BLaER1 (cell line): ENCODE measurements at regions not wholly inside any gene's neighbourhood (a gene's known extent, or its start where the extent isn't known, plus 50 kb on each side); places are given as distances from the start of the nearest gene placed in this dataset.
"Not testable (repeated sequence)": the region's sequence is repeated elsewhere in the genome, so short reads cannot be mapped to it uniquely, and the experiment has no call there.

Experiments
- H3K27ac ChIP-seq: shearing (Covaris generic); formaldehyde crosslinking; 2 replicates; pipeline ENCODE4 v1.8.1; 2022
- H3K27me3 ChIP-seq: shearing (Covaris generic); formaldehyde crosslinking; 2 replicates; pipeline ENCODE4 v1.8.1; 2022
- H3K36me3 ChIP-seq: shearing (Covaris generic); formaldehyde crosslinking; 2 replicates; pipeline ENCODE4 v1.8.1; 2022
- H3K4me1 ChIP-seq: shearing (Covaris generic); formaldehyde crosslinking; 2 replicates; pipeline ENCODE4 v1.8.1; 2022
- H3K4me2 ChIP-seq: shearing (Covaris generic); formaldehyde crosslinking; 2 replicates; pipeline ENCODE4 v1.8.1; 2022
- H3K4me3 ChIP-seq: shearing (Covaris generic); formaldehyde crosslinking; 2 replicates; pipeline ENCODE4 v1.8.1; 2022
- H3K9ac ChIP-seq: shearing (Covaris generic); formaldehyde crosslinking; 2 replicates; pipeline ENCODE4 v1.8.1; 2022
- H3K9me3 ChIP-seq: shearing (Covaris generic); formaldehyde crosslinking; 2 replicates; pipeline ENCODE4 v1.8.1; 2022
- H4K20me1 ChIP-seq: shearing (Covaris generic); formaldehyde crosslinking; 2 replicates; pipeline ENCODE4 v1.8.1; 2022
- Cebpa-rat ChIP-seq: shearing (Covaris generic); IDR thresholded peaks from 2 replicates; pipeline ENCODE4 v1.8.1; 2022

GRCh38 chr4:67412153-67412712 is 133.1 kb downstream of the CENPC start:
- not testable (repeated sequence) for H3K4me2 ChIP-seq

DNA sequence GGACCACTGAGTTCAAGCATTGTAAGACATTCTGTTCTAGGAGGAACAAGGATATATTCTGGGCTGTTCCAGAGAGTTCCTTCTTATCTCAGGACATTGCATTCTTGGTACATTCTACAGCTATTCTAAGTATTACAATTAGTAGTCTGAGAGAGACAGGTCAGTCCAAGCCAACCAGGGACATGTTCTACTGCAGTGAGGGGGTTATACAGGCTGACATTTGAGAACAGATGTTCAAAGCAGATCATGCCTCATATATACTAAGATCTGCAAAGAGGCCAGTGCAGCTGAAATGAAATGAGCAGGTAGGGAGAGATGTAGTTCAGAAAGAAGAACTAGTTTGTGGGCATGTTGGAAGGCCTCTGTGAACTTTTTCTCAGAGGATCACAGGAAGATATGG is 142.0 kb downstream of the CENPC start:
- H3K4me2 ChIP-seq: no peak overlapping the region

More at GRCh38 chr4:67412153-67412712, 133.1 kb downstream of the CENPC start:
- not testable (repeated sequence) for H3K4me3 ChIP-seq, H3K27me3 ChIP-seq, H3K27ac ChIP-seq, H3K4me1 ChIP-seq, H4K20me1 ChIP-seq, H3K36me3 ChIP-seq, H3K9me3 ChIP-seq, H3K9ac ChIP-seq

DNA sequence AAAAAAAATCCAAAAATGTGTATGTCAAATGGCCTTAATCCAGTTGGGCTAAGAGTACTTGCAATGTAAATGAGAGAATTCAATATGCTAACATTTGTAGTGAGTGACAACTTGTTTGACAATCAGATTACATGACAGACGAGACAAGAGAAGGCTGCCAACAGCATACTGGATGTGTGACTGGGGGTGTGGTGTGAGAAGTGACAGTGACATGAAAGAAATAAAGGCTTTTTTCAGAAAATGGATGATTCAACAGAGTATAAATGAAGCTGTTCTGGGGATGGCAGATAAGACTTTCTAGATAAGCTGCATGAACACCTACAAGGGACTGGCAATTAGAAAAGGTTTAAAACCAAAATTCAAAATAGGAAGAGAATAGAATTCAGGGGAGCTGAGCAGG is 143.4 kb downstream of the CENPC start:
- H3K4me2 ChIP-seq: no peak overlapping the region
- H4K20me1 ChIP-seq: no peaks in the 10 kb centered on the region
- H3K9me3 ChIP-seq: no peaks in the 10 kb centered on the region
- H3K4me3 ChIP-seq: no peak overlapping the region
- H3K36me3 ChIP-seq: no peaks in the 10 kb centered on the region
- no peaks in the 10 kb centered on the region for H3K27me3 ChIP-seq
- H3K4me1 ChIP-seq: no peaks in the 10 kb centered on the region
- no peak overlapping the region for H3K27ac ChIP-seq
- no peak for TF ChIP-seq Cebpa-rat
- H3K9ac ChIP-seq: no peak overlapping the region

More for the DNA sequence above, 142.0 kb downstream of the CENPC start:
- H3K36me3 ChIP-seq: no peaks in the 10 kb centered on the region
- H3K4me1 ChIP-seq: no peaks in the 10 kb centered on the region
- no peak overlapping the region for H3K9ac ChIP-seq
- TF ChIP-seq Cebpa-rat: no peak
- H4K20me1 ChIP-seq: no peaks in the 10 kb centered on the region
- no peak overlapping the region for H3K27ac ChIP-seq
- no peaks in the 10 kb centered on the region for H3K27me3 ChIP-seq
- H3K9me3 ChIP-seq: no peaks in the 10 kb centered on the region
- no peak overlapping the region for H3K4me3 ChIP-seq

GRCh38 chr4:67397931-67398330 is 147.4 kb downstream of the CENPC start:
- Histone ChIP-seq H3K9ac (no peak overlapping the region), H3K27me3 (no peaks in the 10 kb centered on the region), H3K4me1 (no peaks in the 10 kb centered on the region), H3K4me3 (no peak overlapping the region), H3K9me3 (no peaks in the 10 kb centered on the region), H3K4me2 (no peak overlapping the region), H4K20me1 (no peaks in the 10 kb centered on the region), H3K27ac (no peak overlapping the region), H3K36me3 (no peaks in the 10 kb centered on the region)
- no peak for TF ChIP-seq Cebpa-rat

DNA sequence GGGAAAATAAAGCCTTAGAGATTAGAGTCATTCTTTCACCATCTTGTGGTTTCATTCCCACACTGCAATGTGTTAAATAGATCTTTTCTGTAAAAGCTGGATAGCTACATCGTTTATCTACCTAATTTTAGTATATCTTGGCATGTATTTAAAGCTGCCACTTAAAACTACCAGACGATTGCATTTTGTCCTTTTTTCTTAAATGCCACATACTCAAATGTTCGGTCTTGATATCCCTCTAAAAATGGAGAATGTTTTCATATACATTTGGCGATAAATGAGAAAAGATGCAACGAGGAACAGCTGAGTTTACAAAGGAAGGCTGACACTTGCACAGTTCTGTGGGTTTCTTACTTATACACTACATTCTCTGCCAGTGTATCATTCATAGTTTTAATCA is 148.3 kb downstream of the CENPC start:
- Histone ChIP-seq H3K4me1 (no peaks in the 10 kb centered on the region), H3K27ac (no peak overlapping the region), H3K4me3 (no peak overlapping the region), H3K9ac (no peak overlapping the region), H3K36me3 (no peaks in the 10 kb centered on the region), H3K27me3 (no peaks in the 10 kb centered on the region), H4K20me1 (no peaks in the 10 kb centered on the region), H3K4me2 (no peak overlapping the region), H3K9me3 (no peaks in the 10 kb centered on the region)
- TF ChIP-seq Cebpa-rat: no peak

- H3K4me3 ChIP-seq: no peak overlapping the region
- no peak overlapping the region for H3K27ac ChIP-seq
- no peak overlapping the region for H3K4me2 ChIP-seq
- H4K20me1 ChIP-seq: no peaks in the 10 kb centered on the region
- no peak for TF ChIP-seq Cebpa-rat
- no peaks in the 10 kb centered on the region for H3K9me3 ChIP-seq
- no peak overlapping the region for H3K9ac ChIP-seq
- H3K27me3 ChIP-seq: no peaks in the 10 kb centered on the region
- H3K36me3 ChIP-seq: no peaks in the 10 kb centered on the region
- H3K4me1 ChIP-seq: peaks cover 8% of the 10 kb centered on the region
These were observed 149.3 kb downstream of the CENPC start for GRCh38 chr4:67396008-67396407.

- Histone ChIP-seq H3K4me2 (no peak overlapping the region), H4K20me1 (no peaks in the 10 kb centered on the region), H3K9me3 (no peaks in the 10 kb centered on the region), H3K9ac (no peak overlapping the region), H3K27me3 (no peaks in the 10 kb centered on the region), H3K4me1 (peaks cover 9% of the 10 kb centered on the region), H3K27ac (no peak overlapping the region), H3K4me3 (no peak overlapping the region), H3K36me3 (no peaks in the 10 kb centered on the region)
- no peak for TF ChIP-seq Cebpa-rat
These were observed 150.4 kb downstream of the CENPC start for GRCh38 chr4:67394879-67395278.

GRCh38 chr4:67393699-67394281 is 151.5 kb downstream of the CENPC start:
- H3K4me1 ChIP-seq: peaks cover 9% of the 10 kb centered on the region
- TF ChIP-seq Cebpa-rat: no peak

GRCh38 chr4:67393007-67393406 is 152.3 kb downstream of the CENPC start:
- TF ChIP-seq Cebpa-rat: no peak
- no peaks in the 10 kb centered on the region for H3K9me3 ChIP-seq
- H3K4me1 ChIP-seq: peaks cover 9% of the 10 kb centered on the region
- no peak overlapping the region for H3K9ac ChIP-seq
- H3K27me3 ChIP-seq: no peaks in the 10 kb centered on the region
- H4K20me1 ChIP-seq: no peaks in the 10 kb centered on the region
- no peaks in the 10 kb centered on the region for H3K36me3 ChIP-seq
- no peak overlapping the region for H3K4me2 ChIP-seq
- no peak overlapping the region for H3K4me3 ChIP-seq
- H3K27ac ChIP-seq: no peak overlapping the region

More at GRCh38 chr4:67393699-67394281, 151.5 kb downstream of the CENPC start:
- no peak overlapping the region for H3K4me3 ChIP-seq
- H4K20me1 ChIP-seq: no peaks in the 10 kb centered on the region
- H3K27ac ChIP-seq: no peak overlapping the region
- H3K9me3 ChIP-seq: no peaks in the 10 kb centered on the region
- H3K9ac ChIP-seq: no peak overlapping the region
- no peak overlapping the region for H3K4me2 ChIP-seq
- no peaks in the 10 kb centered on the region for H3K27me3 ChIP-seq
- no peaks in the 10 kb centered on the region for H3K36me3 ChIP-seq

DNA sequence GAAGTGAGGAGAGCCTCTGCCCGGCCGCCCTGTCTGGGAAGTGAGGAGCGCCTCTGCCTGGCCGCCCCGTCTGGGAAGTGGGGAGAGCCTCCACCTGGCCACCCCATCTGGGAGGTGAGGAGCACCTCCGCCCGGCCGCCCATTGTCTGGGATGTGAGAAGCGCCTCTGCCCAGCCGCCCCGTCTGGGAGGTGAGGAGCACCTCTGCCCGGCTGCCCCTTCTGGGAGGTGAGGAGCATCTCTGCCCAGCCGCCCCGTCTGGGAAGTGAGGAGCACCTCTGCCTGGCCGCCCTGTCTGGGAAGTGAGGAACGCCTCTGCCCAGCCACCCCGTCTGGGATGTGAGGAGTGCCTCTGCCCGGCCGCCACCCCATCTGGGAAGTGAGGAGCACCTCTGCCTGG is 163.9 kb downstream of the CENPC start:
- not testable (repeated sequence) for H3K4me1 ChIP-seq, H3K27me3 ChIP-seq, H3K4me2 ChIP-seq, H3K4me3 ChIP-seq, H3K36me3 ChIP-seq, H4K20me1 ChIP-seq, H3K9ac ChIP-seq, H3K27ac ChIP-seq
- H3K9me3 ChIP-seq: peaks cover 20% of the 10 kb centered on the region

- H3K27ac ChIP-seq, H3K4me2 ChIP-seq: not testable (repeated sequence)
These were observed 164.4 kb downstream of the CENPC start for GRCh38 chr4:67380702-67381405.

More at GRCh38 chr4:67380702-67381405, 164.4 kb downstream of the CENPC start:
- H3K4me3 ChIP-seq, H3K9ac ChIP-seq, H3K4me1 ChIP-seq, H3K36me3 ChIP-seq, H3K27me3 ChIP-seq, H4K20me1 ChIP-seq: not testable (repeated sequence)
- H3K9me3 ChIP-seq: peaks cover 20% of the 10 kb centered on the region
